SW480 (cell line): ENCODE measurements at regions not wholly inside any gene's neighbourhood (a gene's known extent, or its start where the extent isn't known, plus 50 kb on each side); places are given as distances from the start of the nearest gene placed in this dataset.
"Not testable (repeated sequence)": the region's sequence is repeated elsewhere in the genome, so short reads cannot be mapped to it uniquely, and the experiment has no call there.

Experiments used
- DNase-seq: peaks from one replicate; pipeline ENCODE4 v3.0.0-alpha.2; 2016; ENCODE audit warnings: low spot score

- DNase-seq, result not testable (repeated sequence)
Measured at GRCh38 chr12:9543341-9543740, 64.4 kb downstream of the KLRB1 start.

GRCh38 chr12:9542827-9543226 lies 64.9 kb downstream of the KLRB1 start:
- not testable (repeated sequence) for DNase-seq

DNA sequence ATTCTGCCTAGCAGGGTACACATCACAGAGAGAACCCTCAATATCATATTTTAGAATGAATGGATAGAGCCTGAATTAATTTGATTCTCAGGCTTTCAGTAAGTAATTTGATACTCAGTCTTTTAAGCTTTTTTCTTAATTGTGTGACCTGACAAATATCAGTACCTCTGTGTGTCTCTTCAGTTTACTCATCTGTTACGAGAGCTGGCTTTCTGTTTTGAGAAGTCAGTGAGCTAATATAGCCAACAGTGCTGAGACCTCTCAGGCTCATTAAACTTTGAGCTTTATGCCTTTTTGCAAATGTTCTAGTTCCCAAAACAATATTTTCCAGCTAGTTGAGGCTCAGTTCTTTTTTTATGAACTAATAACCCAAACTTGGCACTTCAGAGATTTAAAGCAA lies 91.8 kb downstream of the KLRB1 start:
- DNase-seq, result not testable (repeated sequence)

DNA sequence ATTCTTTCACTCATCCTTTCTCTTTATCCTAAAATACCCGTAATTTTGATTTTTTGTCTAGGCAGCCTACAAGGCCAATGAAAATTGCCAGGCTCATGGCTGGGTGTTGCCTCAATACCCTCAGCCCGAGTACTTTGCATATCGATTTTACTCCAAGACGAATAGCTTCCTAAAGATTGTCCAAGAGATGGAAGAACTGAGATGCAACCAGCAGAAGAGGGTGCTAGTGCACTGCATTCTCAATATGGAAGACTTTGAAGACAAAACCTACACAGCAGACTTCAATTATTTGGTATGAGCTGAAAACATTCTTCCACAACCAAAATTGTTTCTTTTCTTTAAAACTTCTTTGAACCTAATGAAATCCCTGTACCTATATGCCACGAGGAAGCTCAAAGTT lies 95.0 kb downstream of the KLRB1 start:
- not testable (repeated sequence) for DNase-seq

DNA sequence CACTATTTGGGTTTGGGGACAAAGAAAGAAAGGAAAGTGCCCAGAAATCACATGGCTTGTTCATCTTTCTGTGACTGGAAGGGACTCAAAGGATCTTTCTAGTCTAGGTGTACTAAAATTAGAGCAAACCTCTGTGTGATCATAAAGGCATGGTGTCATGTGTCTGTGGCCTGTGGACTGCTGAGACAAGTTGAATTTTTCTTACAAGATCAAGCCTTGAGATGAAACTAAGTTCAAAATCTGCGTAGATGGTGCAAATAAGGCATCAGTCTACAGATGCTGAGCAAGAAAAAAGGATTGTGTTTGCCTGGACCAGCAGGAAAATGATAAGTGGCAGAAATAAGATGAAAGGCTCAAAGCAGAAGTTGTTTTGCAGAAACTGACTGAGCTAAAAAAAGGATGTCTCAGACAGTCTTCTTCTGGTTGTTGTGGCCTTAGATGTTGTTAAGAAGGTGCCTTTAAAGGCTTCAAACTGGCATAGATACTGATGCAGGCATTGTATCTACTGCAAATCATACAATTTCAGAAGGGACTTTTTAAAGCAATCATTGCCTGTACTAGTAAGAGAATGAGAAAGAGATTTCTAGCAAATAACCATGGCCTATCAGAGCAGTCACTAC lies 97.2 kb downstream of the KLRB1 start:
- not testable (repeated sequence) for DNase-seq

DNA sequence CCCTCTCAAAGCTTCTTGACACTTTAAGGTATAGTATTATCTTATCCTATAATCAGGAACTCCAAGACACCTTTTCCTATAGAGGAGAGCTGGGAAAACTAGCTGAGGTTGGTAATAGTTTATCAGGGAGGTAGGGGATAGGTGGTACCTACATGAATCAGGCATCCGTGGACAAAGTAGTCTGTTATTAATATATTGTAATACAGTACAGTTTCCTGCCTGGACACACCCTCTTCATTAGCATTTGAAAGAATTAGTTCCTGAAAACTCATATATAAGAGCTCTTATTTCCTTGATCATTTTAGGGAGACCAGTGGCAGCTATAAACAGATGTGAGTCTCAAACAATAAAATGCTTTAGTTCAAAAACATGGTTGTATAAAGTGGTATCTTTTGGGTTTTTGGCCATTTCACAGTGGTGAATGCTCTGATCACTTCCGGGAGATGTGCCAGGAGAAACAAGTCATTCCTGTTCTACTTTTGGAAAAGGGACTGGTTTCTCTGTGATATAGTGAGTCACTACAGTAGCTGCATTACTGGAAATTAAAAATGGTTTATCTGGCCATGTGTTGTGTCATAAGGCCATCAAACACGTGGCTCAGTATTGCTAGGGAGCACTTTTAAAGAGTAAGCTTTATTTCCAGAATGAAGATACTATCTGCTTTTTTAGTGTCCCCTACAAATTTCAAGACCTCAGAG lies 98.1 kb downstream of the KLRB1 start:
- no peak for DNase-seq

DNA sequence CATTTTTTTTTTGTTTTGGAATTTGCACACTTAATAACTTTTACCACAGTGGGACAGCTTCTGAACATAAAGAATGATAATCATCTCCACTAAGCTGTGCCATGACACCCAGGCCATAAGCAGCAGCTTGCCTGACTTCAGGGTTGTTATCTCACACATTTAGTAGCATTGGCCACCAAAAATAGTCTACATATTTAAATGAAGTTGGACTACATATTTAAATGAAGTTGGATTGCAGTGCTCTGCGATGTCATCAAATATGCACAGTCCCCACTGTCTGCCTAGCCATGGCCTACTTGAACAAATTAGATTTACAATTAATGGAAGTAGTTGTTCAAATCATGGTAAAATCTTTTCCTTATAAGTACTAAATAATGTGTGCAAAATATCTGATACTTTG lies 101.0 kb downstream of the KLRB1 start:
- DNase-seq, result no peak

- not testable (repeated sequence) for DNase-seq
Measured at GRCh38 chr12:9503384-9503783, 104.3 kb downstream of the KLRB1 start.

GRCh38 chr12:9502845-9503244 lies 104.9 kb downstream of the KLRB1 start:
- DNase-seq, result not testable (repeated sequence)

DNA sequence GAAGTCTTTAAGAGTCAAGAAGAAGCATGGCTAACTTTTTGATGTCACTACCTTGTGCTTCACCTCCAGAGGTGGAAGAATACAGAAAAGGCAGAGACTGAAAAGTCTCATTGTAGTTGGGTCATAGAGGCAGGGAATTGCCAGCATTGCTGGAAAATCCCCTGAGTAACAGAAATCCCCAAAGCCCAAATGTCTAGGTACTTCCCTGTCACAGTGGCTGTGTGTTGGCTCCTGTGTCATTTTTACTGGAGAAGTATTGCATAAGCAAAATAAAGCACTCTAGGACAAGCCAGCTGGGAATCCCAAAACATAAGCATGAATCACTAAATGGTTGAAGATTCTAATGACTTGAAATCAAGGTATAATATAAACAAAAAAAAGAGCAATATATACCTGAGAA lies 114.4 kb downstream of the KLRB1 start:
- not testable (repeated sequence) for DNase-seq

DNA sequence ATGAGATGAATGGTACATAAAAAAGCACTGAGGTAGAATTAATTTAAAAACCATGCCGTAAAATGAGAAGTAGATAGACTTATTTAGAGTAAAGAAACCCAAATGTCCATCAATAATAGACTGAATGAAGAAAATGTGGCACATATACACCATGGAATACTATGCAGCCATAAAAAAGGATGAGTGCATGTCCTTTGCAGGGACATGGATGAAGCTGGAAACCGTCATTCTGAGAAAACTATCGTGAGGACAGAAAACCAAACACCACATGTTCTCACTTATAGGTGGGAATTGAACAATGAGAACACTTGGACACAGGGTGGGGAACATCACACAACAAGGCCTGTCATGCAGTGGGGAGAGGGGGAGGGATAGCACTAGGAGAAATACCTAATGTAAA lies 126.4 kb downstream of the KLRB1 start:
- DNase-seq, result not testable (repeated sequence)

DNA sequence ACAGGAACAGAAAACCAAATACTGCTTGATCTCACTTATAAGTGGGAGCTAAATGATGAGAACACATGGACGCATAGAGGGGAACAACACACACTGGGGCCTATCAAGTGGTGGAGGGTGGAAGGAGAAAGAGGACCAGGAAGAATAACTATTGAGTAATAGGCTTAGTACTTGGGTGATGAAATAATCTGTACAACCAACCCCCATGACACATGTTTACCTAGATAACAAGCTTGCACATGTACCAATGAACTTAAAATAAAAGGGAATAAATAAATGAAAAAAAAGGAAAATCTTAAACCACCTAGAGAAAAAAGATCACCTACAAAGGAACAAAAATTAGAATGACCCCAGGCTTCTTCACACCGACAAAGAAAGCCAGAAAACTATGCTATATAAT lies 133.5 kb downstream of the KLRB1 start:
- DNase-seq, result not testable (repeated sequence)

DNA sequence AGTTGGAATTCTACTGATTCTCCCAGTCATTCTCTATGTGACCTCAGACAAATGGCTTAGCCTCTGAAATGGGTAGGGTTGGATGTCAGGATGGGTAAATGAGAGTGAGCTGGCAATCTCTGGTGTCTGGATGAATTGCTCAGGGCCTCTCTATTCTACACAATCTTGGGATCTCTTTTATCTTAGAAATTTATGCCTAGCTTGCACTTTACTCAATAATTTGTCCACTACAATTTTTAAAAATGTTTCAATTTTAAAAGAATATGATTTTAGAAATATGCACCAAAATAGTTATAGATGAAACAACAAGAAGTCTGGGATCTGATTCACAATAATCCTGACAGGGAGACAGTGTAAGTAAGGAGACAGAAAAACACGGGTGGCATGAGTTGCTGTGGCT lies 134.1 kb downstream of the KLRB1 start:
- DNase-seq, result not testable (repeated sequence)

DNA sequence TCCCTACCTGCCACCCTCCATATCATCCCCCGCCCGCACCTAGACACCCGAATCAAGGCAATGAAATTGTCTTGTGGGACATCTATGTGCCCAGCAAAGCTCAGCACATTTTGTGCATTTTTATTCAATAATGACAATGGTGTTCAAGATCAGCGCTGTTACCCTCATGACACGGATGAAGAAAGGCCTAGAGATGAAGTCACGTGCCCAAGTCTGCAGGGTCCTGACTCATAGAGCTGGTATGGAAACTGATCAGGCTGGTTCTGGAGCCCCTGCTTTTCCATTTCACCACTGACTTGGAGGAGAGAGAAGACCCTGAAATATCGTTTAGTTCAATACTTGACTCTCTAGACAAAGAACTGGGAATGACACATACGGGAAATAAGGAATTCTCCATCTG lies 136.2 kb downstream of the KLRB1 start:
- DNase-seq, result not testable (repeated sequence)

- not testable (repeated sequence) for DNase-seq
Measured at GRCh38 chr12:9470367-9470766, 137.3 kb downstream of the KLRB1 start.

DNA sequence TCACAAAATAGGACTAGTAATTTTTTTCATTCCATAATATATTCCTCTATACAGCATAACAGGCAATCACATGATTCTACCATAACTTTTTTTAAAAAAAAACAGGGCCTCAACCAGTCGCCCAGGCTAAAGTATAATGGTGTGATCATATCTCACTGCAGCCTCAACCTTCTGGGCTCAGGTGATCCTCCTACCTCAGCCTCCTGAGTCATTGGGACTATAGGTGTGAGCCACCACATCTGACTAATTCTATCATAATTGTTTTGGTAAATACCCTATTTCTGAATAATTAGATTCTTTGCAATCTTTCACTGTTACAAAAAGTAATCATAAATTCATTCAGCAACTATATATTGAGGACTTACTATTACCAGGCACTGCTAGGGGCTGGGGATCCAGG lies 137.8 kb downstream of the KLRB1 start:
- DNase-seq, result not testable (repeated sequence)

DNA sequence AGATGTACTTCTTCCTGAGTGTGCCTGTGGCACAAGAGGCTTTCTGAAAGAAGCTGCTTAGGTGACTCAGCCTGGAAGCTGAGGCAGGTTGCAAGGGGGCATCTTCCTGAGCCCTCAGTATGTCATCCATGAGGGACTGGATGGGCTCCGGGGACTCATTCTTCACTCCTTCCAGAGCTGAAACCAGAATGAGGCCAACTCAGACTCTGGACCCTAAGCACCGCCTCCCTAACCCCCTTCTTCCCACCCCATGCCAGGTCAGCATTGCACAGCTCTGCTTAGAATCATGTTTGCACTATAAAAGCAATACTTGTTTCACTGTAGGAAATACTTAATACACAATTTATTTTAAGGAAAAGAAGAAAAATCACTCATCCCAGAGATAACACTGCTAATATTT lies 138.3 kb downstream of the KLRB1 start:
- not testable (repeated sequence) for DNase-seq

- peak; percentile 26 for DNase-seq
Measured at GRCh38 chr12:9468998-9469397, 138.7 kb downstream of the KLRB1 start.

- not testable (repeated sequence) for DNase-seq
Measured at GRCh38 chr12:9468144-9468543, 139.6 kb downstream of the KLRB1 start.

GRCh38 chr12:9464408-9464807 lies 143.3 kb downstream of the KLRB1 start:
- DNase-seq, result no peak

GRCh38 chr12:9455516-9455915 lies 152.2 kb downstream of the KLRB1 start:
- not testable (repeated sequence) for DNase-seq

- not testable (repeated sequence) for DNase-seq
Measured at GRCh38 chr12:9454021-9454420, 153.7 kb downstream of the KLRB1 start.

GRCh38 chr12:9450127-9450567 lies 157.6 kb downstream of the KLRB1 start:
- not testable (repeated sequence) for DNase-seq
